GM11168 (cell line): ENCODE measurements at regions not wholly inside any gene's neighbourhood (a gene's known extent, or its start where the extent isn't known, plus 50 kb on each side); places are given as distances from the start of the nearest gene placed in this dataset.
"Not testable (repeated sequence)": the region's sequence is repeated elsewhere in the genome, so short reads cannot be mapped to it uniquely, and the experiment has no call there.

Experiments used
- in situ Hi-C: fragments of 300-500 bp; cut with MboI; formaldehyde crosslinking; loops from one replicate; pipeline ENCODE4 v1.12.0; 2022; ENCODE audit warnings: low sequenced_read_pairs; ENCODE audit not compliant: unreplicated experiment

- in situ Hi-C loops: no loop called here
Observed at GRCh38 chr4:81595798-81596610, 124.3 kb upstream of the RASGEF1B start.

- in situ Hi-C loops: no loop called here
Observed at GRCh38 chr4:81595287-81595686, 123.6 kb upstream of the RASGEF1B start.

GRCh38 chr4:81594490-81595159 lies 122.9 kb upstream of the RASGEF1B start:
- in situ Hi-C loops: no loop called here

GRCh38 chr4:81592701-81593100 lies 121.0 kb upstream of the RASGEF1B start:
- in situ Hi-C loops: no loop called here

GRCh38 chr4:81590596-81590995 lies 118.9 kb upstream of the RASGEF1B start:
- in situ Hi-C loops: no loop called here

GRCh38 chr4:81589262-81589661 lies 117.6 kb upstream of the RASGEF1B start:
- in situ Hi-C loops: no loop called here

- in situ Hi-C loops: no loop called here
Observed at GRCh38 chr4:81586706-81587105, 115.0 kb upstream of the RASGEF1B start.

GRCh38 chr4:81580994-81581374 lies 109.3 kb upstream of the RASGEF1B start:
- in situ Hi-C loops: not testable (repeated sequence)

GRCh38 chr4:81580346-81580993 lies 108.8 kb upstream of the RASGEF1B start:
- in situ Hi-C loops: no loop called here

GRCh38 chr4:81577392-81577791 lies 105.7 kb upstream of the RASGEF1B start:
- in situ Hi-C loops: no loop called here

- in situ Hi-C loops: no loop called here
Observed at GRCh38 chr4:81574991-81575390, 103.3 kb upstream of the RASGEF1B start.

GRCh38 chr4:81573840-81574239 lies 102.1 kb upstream of the RASGEF1B start:
- in situ Hi-C loops: no loop called here

- in situ Hi-C loops: no loop called here
Observed at GRCh38 chr4:81572402-81572801, 100.7 kb upstream of the RASGEF1B start.

- in situ Hi-C loops: no loop called here
Observed at GRCh38 chr4:81571105-81571504, 99.4 kb upstream of the RASGEF1B start.

GRCh38 chr4:81566161-81566591 lies 94.5 kb upstream of the RASGEF1B start:
- in situ Hi-C loops: no loop called here

GRCh38 chr4:81565142-81565870 lies 93.6 kb upstream of the RASGEF1B start:
- in situ Hi-C loops: no loop called here

- in situ Hi-C loops: no loop called here
Observed at GRCh38 chr4:81564025-81564424, 92.3 kb upstream of the RASGEF1B start.

GRCh38 chr4:81562093-81562492 lies 90.4 kb upstream of the RASGEF1B start:
- in situ Hi-C loops: no loop called here

GRCh38 chr4:81557306-81557705 lies 85.6 kb upstream of the RASGEF1B start:
- in situ Hi-C loops: no loop called here

- in situ Hi-C loops: no loop called here
Observed at GRCh38 chr4:81555489-81555888, 83.8 kb upstream of the RASGEF1B start.

GRCh38 chr4:81552086-81552485 lies 80.4 kb upstream of the RASGEF1B start:
- in situ Hi-C loops: no loop called here
